Right lobe of liver (tissue), 6 donors: ENCODE measurements at regions not wholly inside any gene's neighbourhood (a gene's known extent, or its start where the extent isn't known, plus 50 kb on each side); places are given as distances from the start of the nearest gene placed in this dataset.
"Not testable (repeated sequence)": the region's sequence is repeated elsewhere in the genome, so short reads cannot be mapped to it uniquely, and the experiment has no call there.

ENCODE experiments used
- ATAC-seq, 4 donors: fragments of 200-7000 bp; cut with Tn5 transposase; one replicate each; pipeline ENCODE4 v1.9.1; 2020; ENCODE audit warnings: mild to moderate bottlenecking in 4 of 4, moderate library complexity in 4 of 4
- DNase-seq, 3 donors: peaks; one replicate each; pipeline ENCODE4 v3.0.0-alpha.2; 2020
- H3K27ac ChIP-seq, 3 donors: fragments of 200-600 bp; one replicate each; pipeline ENCODE4 v1.8.0; 2022
- H3K27me3 ChIP-seq, 2 donors: fragments of 200-600 bp; one replicate each; pipeline ENCODE4 v1.8.0; 2022
- H3K36me3 ChIP-seq, 4 donors: fragments of 200-600 bp; sonication (generic) in 1 of 4; one replicate each; pipeline versions ENCODE4 v1.5.1 to v1.8.0; 2017 to 2022; ENCODE audit warnings: control low read depth in 1 of 4
- H3K4me1 ChIP-seq, 4 donors: fragments of 200-600 bp; sonication (generic) in 1 of 4; one replicate each; pipeline versions ENCODE4 v1.5.1 to v1.8.0; 2017 to 2022; ENCODE audit warnings: control low read depth in 1 of 4
- H3K4me3 ChIP-seq, 3 donors: fragments of 200-600 bp; one replicate each; pipeline ENCODE4 v1.8.0; 2022
- H3K9me3 ChIP-seq, 4 donors: fragments of 200-600 bp; sonication (generic) in 1 of 4; one replicate each; pipeline versions ENCODE4 v1.5.1 to v1.8.0; 2017 to 2022; ENCODE audit warnings: control low read depth in 1 of 4
- WGBS: methylation state at CpG from one replicate; pipeline ENCODE4 v1.1.6; 2018; ENCODE audit warnings: low coverage, low lambda C conversion rate; ENCODE audit not compliant: insufficient coverage; ENCODE audit errors: missing lambda C conversion rate; 5-methylcytosine and 5-hydroxymethylcytosine counted together
- intact Hi-C, 2 donors: fragments of 100-400 bp; cut with DNase I; formaldehyde crosslinking; loops; one replicate each; pipeline versions ENCODE4 v1.11.2 to v1.14.1; 2022
- donor health status: DM: no; HTN: yes; CAD: no.
- donor health status: DM: no; HTN: no; CAD: no.
- donor health status: DM: no; HTN: no; CAD: no.
- donor health status: DM: no; HTN: yes; CAD: no.
- donor health status: DM: no; HTN: yes; CAD: no.

GRCh38 chr4:189721016-189721993, 219.4 kb upstream of the FRG1 start:
- DNase-seq, H3K4me1 ChIP-seq, H3K36me3 ChIP-seq, intact Hi-C loops, H3K9me3 ChIP-seq, H3K27me3 ChIP-seq, H3K27ac ChIP-seq: not testable (repeated sequence)
- WGBS: 63% methylated on average over 16 of the region's 17 CpGs
- peak in 2 of 4 donors; percentile 21 to 49 for ATAC-seq
- peak overlapping the region in 1 of 3 donors; percentile 29 for H3K4me3 ChIP-seq

GRCh38 chr4:189722324-189723003, 218.2 kb upstream of the FRG1 start:
- ATAC-seq (peak; percentile 22 to 56 (median 47)), DNase-seq (peak in 2 of 3 donors; percentile 37 to 58)
- H3K9me3 ChIP-seq, H3K27ac ChIP-seq, H3K36me3 ChIP-seq, H3K4me1 ChIP-seq, H3K27me3 ChIP-seq, intact Hi-C loops: not testable (repeated sequence)
- peak overlapping the region in 1 of 3 donors; percentile 26 for H3K4me3 ChIP-seq
- 35% methylated on average over 13 of the region's 23 CpGs for WGBS

GRCh38 chr4:189727982-189728638, 212.6 kb upstream of the FRG1 start:
- WGBS: 57% methylated on average over 5 of the region's 6 CpGs
- H3K27me3 ChIP-seq, intact Hi-C loops, ATAC-seq, H3K4me1 ChIP-seq, H3K27ac ChIP-seq, DNase-seq, H3K36me3 ChIP-seq, H3K4me3 ChIP-seq, H3K9me3 ChIP-seq: not testable (repeated sequence)

- H3K27ac ChIP-seq, DNase-seq, H3K36me3 ChIP-seq, H3K9me3 ChIP-seq, H3K4me1 ChIP-seq, H3K27me3 ChIP-seq, H3K4me3 ChIP-seq, ATAC-seq, intact Hi-C loops: not testable (repeated sequence)
- 51% methylated on average over 10 of the region's 10 CpGs for WGBS
Measured at GRCh38 chr4:189731989-189732388, 208.7 kb upstream of the FRG1 start.

- ATAC-seq, DNase-seq, H3K4me1 ChIP-seq, intact Hi-C loops, H3K9me3 ChIP-seq, H3K36me3 ChIP-seq, H3K27ac ChIP-seq, H3K4me3 ChIP-seq, H3K27me3 ChIP-seq: not testable (repeated sequence)
- 33% methylated on average over 1 of the region's 5 CpGs for WGBS
Measured at GRCh38 chr4:189733507-189733906, 207.2 kb upstream of the FRG1 start.

- H3K4me3 ChIP-seq, H3K27ac ChIP-seq, H3K36me3 ChIP-seq, H3K9me3 ChIP-seq, H3K27me3 ChIP-seq, ATAC-seq, intact Hi-C loops, DNase-seq, H3K4me1 ChIP-seq: not testable (repeated sequence)
- 27% methylated on average over 2 of the region's 2 CpGs for WGBS
Measured at GRCh38 chr4:189734648-189735267, 205.9 kb upstream of the FRG1 start.

- intact Hi-C loops, H3K4me1 ChIP-seq, H3K9me3 ChIP-seq, H3K4me3 ChIP-seq, H3K36me3 ChIP-seq, H3K27me3 ChIP-seq, DNase-seq, ATAC-seq, H3K27ac ChIP-seq: not testable (repeated sequence)
- WGBS: 63% methylated on average over 3 of the region's 4 CpGs
Measured at GRCh38 chr4:189736656-189737055, 204.0 kb upstream of the FRG1 start.

GRCh38 chr4:189740118-189740517, 200.6 kb upstream of the FRG1 start:
- H3K27me3 ChIP-seq, H3K4me3 ChIP-seq, DNase-seq, H3K27ac ChIP-seq, H3K36me3 ChIP-seq, intact Hi-C loops, H3K4me1 ChIP-seq, H3K9me3 ChIP-seq, ATAC-seq: not testable (repeated sequence)
- WGBS: 70% methylated on average over 6 of the region's 7 CpGs
